ENCODE measurements at regions not wholly inside any gene's neighbourhood (a gene's known extent, or its start where the extent isn't known, plus 50 kb on each side); places are given as distances from the start of the nearest gene placed in this dataset.

DNA sequence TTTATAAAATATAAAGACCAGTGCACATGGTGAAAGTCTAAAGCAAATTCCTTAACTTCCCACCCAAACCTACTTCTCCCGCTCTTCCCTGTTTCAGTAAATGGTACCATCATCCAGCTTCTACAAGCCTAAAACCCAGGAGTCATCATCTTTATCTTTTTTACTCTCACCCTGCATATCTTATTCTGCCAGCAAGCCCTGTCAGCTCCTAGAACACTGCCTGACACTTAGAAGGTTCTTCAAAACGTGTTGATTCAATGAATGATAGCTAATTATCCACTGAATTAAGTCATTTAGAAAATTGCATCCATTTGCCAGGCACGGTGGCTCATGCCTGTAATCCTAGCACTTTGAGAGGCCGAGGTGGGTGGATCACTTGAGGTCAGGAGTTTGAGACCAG lies 185.7 kb downstream of the TFAP2B start:
- no peak for TF ChIP-seq CTCF (IDR thresholded peaks at IDR 0.05)
- no peak for TF ChIP-seq EP300 (IDR thresholded peaks at IDR 0.05)
- no peak for TF ChIP-seq POLR2A (IDR thresholded peaks at IDR 0.05)

Measured in stomach (tissue), 4 donors.